ENCODE measurements at regions not wholly inside any gene's neighbourhood (a gene's known extent, or its start where the extent isn't known, plus 50 kb on each side); places are given as distances from the start of the nearest gene placed in this dataset.

DNA sequence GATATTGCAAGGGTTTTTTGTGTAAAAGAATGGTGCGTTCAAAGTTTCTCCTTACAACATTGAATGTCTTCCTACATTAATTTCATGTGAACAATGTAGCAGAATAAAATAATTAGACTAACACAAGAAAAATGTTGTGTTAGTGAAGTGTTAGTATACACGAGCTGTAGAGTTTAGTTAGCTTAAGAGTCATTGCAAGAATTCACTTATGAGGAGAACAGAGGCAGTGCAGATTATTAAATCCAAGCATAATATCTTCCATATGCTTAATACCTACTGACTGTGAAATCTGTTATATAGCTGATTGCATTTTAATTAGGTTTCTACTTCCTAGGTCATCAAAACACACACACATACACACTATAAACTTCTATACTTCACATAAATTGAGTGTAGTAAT is 959.0 kb downstream of the FAT4 start:
- Histone ChIP-seq H3K4me1 (no peaks in the 10 kb centered on the region), H3K27me3 (no peaks in the 10 kb centered on the region), H3K9me3 (no peaks in the 10 kb centered on the region), H3K36me3 (no peaks in the 10 kb centered on the region), H3K27ac (no peak overlapping the region), H3K4me3 (no peak overlapping the region)
- no peak for TF ChIP-seq CTCF (IDR thresholded peaks at IDR 0.05)
- TF ChIP-seq POLR2A (IDR thresholded peaks at IDR 0.05), result no peak
- no peak for DNase-seq

GRCh38 chr4:126291886-126292285 is 977.1 kb downstream of the FAT4 start:
- H3K9me3 ChIP-seq, result no peaks in the 10 kb centered on the region
- no peak overlapping the region for H3K4me3 ChIP-seq
- H3K27ac ChIP-seq, result no peak overlapping the region
- H3K36me3 ChIP-seq, result no peaks in the 10 kb centered on the region
- no peaks in the 10 kb centered on the region for H3K27me3 ChIP-seq
- H3K4me1 ChIP-seq, result no peaks in the 10 kb centered on the region
- DNase-seq, result no peak
- TF ChIP-seq CTCF (IDR thresholded peaks at IDR 0.05) (no peak), POLR2A (IDR thresholded peaks at IDR 0.05) (no peak)

DNA sequence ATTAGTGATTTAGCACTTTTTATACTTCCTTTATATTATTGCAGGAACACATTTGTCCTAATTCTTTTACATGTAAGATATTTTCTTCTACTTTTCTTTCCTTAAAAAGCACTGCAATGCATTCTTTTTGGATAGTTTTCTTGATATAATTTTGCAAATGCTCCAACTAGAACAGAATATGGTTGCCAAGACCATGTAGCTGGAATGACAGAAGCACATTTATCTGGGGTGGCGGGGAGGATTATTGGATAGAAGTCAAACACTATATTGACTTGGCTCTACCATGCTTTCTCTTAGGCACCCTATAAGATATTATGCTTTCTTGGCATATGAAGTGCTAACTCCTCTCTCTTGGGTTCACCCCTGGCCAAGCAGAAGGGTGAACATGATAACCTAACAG is 983.5 kb downstream of the FAT4 start:
- DNase-seq, result no peak
- Histone ChIP-seq H3K27me3 (no peaks in the 10 kb centered on the region), H3K4me1 (no peaks in the 10 kb centered on the region), H3K27ac (no peak overlapping the region), H3K9me3 (peaks cover 0 to 10% (median 0%) of the 10 kb centered on the region in 4 donors), H3K36me3 (no peaks in the 10 kb centered on the region), H3K4me3 (no peak overlapping the region)
- TF ChIP-seq POLR2A (IDR thresholded peaks at IDR 0.05) (no peak), CTCF (IDR thresholded peaks at IDR 0.05) (no peak)

DNA sequence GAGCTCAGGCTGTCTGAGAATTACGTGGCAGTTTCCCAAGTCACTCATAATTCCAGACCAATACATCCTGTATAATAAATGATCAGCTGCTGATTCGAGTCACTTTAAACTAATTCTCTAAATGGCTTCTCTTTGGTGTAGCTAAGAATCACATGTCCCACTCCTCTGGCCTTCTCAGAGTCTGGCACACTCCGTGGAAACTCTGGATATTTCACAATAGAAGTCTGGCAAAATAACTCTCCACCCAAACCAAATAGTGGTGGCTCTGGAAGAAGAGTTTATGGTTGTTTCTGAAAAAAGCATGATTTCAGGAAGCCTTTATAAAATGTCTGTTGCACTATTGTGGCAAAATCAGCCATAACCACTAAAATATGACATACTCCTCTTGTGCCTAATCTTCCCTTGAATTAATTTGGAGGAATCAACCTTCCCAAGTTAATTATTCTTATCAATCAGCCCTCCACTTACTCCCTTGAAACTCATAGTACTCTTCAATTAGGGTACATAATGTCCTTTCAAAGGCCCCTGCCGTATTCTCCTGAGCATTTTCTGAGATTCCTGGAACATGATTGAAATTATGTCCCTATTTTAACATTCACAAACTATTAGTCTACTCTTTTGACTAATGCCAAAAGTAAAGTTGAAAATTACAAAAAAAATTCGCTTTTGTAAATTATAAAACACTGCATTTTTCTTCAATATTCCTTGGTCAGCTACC is 991.6 kb downstream of the FAT4 start:
- no peak overlapping the region for H3K4me3 ChIP-seq
- H3K4me1 ChIP-seq, result no peaks in the 10 kb centered on the region
- no peaks in the 10 kb centered on the region for H3K27me3 ChIP-seq
- TF ChIP-seq POLR2A (IDR thresholded peaks at IDR 0.05), result no peak
- no peak for TF ChIP-seq CTCF (IDR thresholded peaks at IDR 0.05)
- peak overlapping the region in 1 of 4 donors; percentile 5 for H3K27ac ChIP-seq
- H3K36me3 ChIP-seq, result no peaks in the 10 kb centered on the region
- peak in 1 of 3 donors; percentile 31 for DNase-seq
- peaks cover 0 to 5% (median 0%) of the 10 kb centered on the region in 4 donors for H3K9me3 ChIP-seq

DNA sequence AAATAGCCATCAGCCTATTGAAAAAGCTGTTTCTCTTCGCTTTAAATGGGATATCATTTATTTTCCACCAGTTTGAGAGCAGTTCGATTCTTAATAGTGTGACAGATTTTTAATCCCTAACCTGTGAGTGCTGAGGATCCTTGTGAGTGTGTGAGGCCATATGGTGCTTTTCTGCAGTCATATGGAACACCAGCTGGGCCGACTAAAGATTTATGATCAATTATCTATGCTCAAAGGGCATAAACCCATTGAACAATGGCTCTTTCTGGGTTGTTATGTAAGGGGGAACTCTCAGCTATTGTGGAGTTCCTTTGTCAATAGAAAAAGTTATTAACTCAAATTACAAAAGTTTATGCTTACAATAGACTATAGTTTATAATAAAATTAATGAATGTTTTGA is 1003.6 kb downstream of the FAT4 start:
- DNase-seq, result no peak
- Histone ChIP-seq H3K4me1 (no peaks in the 10 kb centered on the region), H3K36me3 (no peaks in the 10 kb centered on the region), H3K27ac (no peak overlapping the region), H3K9me3 (no peaks in the 10 kb centered on the region), H3K27me3 (no peaks in the 10 kb centered on the region), H3K4me3 (no peak overlapping the region)
- no peak for TF ChIP-seq POLR2A (IDR thresholded peaks at IDR 0.05)
- TF ChIP-seq CTCF (IDR thresholded peaks at IDR 0.05), result no peak

DNA sequence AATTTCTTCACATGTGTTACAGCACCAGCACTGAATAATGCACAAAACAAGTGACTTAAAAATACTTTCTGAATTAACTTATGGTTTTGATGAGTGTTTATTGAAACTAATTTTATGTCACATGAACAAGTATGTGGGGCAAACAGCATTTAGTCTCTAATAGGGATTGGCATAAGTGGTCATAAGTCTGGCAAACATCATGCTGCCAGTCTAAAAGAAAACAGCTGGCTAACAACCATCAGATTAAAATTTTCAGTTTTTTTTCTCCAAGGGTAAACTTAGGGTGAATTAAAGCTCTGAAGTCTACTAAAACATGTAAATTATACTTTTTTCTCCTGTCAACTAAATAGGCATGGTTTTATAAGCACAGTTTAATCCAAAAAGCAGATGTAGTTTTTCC is 1014.2 kb downstream of the FAT4 start:
- Histone ChIP-seq H3K9me3 (no peaks in the 10 kb centered on the region), H3K36me3 (no peaks in the 10 kb centered on the region), H3K27me3 (no peaks in the 10 kb centered on the region), H3K4me1 (no peaks in the 10 kb centered on the region), H3K4me3 (no peak overlapping the region), H3K27ac (no peak overlapping the region)
- no peak for DNase-seq
- TF ChIP-seq POLR2A (IDR thresholded peaks at IDR 0.05) (no peak), CTCF (IDR thresholded peaks at IDR 0.05) (no peak)

Data from Peyer's patch (tissue), 4 donors.